Right renal cortex interstitium (tissue), 3 donors: ENCODE measurements at regions not wholly inside any gene's neighbourhood (a gene's known extent, or its start where the extent isn't known, plus 50 kb on each side); places are given as distances from the start of the nearest gene placed in this dataset.

Source experiments
- DNase-seq, 3 donors: peaks; one replicate each; pipeline ENCODE4 v3.0.0-alpha.2; 2013; ENCODE audit warnings: low read depth in 3 of 3, low spot score in 2 of 3

DNA sequence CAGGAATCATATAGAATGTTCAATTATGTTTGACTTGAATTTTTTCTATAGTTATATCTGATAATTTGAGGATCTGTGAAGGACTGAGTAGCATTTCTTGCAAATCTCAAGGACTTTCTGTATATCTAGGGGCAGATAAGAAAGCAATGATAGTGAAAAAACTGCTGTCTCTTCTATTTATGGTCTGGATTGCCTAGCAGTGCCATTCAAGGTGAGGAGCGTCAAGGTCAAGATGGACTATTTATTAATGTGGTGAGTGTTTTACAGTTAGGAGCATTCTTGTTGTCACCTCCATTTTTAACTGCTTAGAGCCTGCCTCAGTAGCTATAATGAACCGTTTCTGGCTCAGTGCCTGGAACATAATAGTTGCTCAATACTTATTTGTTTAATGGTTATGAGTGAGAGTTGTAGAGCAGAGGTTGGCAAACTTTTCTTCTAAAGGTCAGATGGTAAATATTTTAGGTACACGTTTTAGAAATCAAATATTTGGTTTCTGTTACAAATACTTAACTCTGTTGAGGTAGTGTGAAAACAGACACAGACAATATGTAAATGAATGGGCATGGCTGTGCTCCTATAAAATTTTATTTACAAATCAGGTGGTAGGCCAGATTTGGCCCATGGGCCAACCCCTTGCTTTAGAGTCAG is 523.2 kb upstream of the IGFBP7 start:
- DNase-seq: no peak

DNA sequence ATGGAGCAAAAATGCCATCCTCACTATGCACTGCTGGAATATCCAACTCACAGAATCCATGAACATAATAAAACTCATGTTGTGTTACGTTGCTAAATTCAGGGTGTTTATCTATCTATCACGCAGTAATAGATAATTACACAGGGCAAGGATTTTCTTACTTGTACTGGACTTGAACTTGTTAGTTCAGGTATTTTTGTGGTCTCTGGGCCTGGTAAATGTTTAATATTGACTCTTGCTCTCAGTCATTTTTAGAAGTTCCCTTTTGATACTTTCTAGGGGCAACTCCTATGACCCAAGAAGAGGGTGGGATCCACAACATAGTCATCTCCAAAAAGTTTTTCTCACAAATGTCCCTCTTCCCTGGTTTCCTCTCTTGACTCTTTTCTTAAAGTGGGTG is 522.4 kb upstream of the IGFBP7 start:
- no peak for DNase-seq

DNA sequence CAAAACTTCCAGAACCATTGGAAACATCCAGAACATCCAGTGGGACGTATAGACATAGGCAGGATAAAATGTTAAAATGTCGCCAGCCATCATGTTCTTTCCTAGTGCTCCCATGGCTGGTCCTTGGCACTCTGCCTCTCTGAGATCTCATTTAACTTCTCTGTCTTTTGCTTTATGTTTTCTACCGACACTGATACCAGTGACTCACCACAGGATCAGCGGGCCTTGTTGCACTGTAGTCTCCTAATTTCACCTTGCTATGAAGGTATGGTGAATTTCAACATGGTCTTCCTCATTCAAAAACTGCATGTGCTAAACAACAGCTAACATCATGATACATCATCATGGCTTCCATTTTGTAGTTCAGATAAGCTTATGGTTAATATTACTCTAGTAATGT is 521.0 kb upstream of the IGFBP7 start:
- DNase-seq: no peak

DNA sequence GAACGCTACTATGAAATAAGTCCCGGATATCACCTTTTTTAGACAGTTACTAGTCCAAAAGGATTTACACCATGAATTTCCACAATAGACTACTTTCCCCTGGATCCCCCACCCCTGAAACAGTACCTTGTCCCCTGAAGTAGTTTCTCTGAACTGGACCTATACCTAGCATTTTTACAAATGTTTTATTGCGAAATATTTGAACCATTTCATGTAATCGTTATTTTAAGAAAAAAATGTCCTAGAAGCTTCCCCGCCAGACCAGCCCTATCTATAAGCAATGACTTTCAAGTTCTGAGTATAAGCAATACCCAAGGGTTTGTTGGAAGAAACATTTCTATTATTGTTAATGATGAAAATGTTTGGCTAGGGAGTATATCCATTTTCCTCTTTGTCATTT is 517.8 kb upstream of the IGFBP7 start:
- DNase-seq: no peak

DNA sequence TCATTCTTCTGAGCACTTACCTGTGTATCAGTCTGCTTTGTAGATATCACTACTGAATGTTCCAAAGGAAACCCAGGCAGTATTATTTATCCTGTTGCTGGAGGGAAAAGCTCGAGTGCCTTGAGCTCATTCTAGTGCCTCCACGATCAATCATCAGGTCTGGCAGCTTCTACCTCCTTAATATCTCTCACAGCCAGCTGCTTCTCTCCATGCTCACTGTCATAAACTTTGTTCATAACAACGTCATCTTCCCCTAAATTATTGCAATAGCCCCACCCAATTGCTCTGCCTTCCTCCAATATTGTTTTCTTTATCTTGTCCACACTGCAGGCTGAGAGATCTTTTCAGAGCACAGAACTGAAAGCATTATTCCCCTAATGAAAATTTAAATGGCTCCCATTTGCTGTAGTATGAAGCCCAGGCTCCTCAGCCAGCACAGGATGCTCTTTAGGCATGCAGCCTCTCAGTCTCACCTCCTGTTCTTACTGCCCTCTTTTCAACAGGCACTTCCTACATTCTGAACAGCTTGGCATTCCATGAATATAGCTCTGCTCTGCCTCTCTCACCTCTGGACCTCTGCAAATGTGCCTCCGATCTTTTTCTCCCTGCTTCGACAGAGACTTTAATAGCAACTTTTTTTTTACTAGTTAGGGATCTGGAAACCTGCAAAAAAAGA is 504.2 kb upstream of the IGFBP7 start:
- DNase-seq: no peak

DNA sequence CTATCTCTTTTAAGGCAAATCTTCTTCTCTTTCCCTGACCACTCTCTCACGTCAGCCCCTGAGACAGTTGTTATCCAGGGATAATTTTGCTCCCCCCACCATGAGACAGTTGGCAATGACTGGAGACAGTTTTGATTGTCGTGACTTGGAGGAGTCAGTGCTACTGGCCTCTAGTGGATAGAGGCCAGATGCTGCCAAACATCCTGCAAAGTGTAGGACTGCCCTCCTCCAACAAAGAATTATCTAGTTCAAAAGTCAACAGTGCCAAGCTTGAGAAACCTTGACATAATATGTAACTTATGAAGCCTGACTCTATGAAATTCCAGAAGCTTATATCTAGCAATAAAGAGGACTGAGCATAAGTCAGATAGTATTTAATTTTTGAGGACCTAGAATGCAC is 502.1 kb upstream of the IGFBP7 start:
- no peak for DNase-seq

DNA sequence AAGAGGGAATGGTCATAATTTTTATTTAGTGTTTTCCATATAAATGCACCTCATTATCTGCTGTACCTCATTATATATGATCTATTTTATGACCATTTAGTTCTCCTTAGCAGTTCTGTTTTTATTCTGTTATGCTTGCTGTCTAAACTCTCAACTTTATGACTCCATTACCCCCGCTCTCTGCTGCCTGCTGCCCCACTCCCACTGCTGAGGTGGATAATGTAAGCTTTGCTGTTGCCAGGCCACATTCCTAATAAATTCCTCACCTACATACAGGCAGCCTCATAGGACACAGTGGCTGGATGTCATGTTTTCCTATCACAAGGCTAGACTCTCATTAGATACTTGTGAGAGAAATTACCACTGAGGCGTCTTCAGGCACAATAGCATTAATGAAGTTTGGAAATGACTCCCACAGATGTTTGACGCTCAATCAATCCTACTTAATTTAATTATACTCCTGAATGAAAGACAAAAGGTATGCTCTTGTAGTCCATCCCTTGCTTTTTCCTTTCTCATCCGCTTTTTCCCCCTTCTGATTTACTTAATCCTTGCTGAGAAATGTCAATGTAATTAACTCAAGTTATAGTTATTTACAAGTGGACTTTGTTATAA is 497.5 kb upstream of the IGFBP7 start:
- DNase-seq: peak in 2 of 3 donors; percentile 8 to 21

DNA sequence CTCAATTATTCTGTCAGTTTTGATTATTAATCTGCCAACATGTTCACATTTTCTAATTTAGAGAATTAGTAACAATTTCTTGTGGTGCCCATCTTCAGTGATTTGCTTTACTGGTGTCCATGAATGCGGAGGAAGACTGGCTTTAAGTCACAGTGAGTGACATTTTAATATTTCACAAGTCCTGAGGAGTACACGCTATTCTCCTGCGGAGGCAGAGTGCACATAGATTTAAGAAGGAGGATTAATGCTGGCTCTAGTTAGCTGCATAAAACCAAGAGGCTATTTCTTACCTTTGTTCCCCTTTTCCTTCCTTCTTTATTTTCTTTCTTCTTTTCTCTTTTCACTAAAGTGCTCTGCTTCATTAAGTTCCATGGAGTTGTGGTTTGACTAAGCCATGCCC is 495.2 kb upstream of the IGFBP7 start:
- no peak for DNase-seq

DNA sequence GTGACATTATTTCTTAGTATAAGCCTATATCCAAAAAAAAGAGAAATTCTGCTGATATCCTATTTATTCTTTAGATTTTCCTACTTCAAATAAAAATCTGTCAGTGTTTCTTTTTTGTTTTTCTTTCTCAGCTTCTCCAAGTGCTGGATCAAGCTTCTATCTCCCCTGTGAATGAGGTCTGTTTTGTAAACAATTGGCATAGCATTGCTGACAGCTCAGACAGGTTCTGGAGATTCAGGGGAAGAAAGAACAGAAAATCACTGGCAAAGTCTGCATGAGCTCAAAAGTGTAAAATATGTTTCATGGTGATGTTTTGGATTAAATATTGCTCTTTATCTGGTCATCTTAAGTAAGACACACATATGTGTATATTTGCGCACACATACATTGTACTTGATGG is 492.0 kb upstream of the IGFBP7 start:
- DNase-seq: no peak

DNA sequence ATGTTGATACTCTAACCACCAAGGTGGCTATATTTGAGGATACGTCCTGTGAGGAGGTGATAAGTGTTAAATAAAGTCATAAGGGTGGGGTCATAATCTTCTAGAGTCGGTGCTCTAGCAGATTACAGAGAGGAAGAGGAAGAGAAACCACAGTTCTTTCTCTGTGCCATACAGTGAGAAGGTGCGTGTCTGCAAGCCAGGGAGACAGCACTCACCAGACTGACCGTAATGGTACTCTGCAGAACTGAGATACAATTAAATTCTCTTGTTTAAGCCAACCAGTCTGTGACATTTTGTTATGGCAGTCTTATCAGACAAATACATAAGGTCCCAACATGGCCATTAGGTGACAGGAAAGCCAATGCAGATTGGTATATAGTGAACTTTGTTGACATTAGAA is 480.9 kb upstream of the IGFBP7 start:
- no peak for DNase-seq

DNA sequence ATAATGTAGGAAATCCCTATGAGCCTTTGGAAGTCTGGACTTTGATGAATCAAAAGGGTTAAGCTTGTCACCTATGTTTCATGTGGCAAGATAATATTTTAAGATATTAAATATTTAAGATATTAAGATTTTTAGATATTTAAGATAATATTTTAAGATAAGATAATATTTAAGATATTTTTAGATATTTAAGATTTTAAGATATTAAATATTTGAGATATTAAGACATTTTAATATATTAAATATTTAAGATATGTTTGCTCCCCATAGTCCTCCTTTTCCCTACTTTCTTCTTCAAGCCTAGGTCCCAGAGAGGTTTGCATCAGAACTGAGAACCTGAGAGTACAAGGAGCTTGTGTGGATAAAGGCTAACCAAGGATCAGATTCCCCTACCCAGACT is 478.4 kb upstream of the IGFBP7 start:
- no peak for DNase-seq

DNA sequence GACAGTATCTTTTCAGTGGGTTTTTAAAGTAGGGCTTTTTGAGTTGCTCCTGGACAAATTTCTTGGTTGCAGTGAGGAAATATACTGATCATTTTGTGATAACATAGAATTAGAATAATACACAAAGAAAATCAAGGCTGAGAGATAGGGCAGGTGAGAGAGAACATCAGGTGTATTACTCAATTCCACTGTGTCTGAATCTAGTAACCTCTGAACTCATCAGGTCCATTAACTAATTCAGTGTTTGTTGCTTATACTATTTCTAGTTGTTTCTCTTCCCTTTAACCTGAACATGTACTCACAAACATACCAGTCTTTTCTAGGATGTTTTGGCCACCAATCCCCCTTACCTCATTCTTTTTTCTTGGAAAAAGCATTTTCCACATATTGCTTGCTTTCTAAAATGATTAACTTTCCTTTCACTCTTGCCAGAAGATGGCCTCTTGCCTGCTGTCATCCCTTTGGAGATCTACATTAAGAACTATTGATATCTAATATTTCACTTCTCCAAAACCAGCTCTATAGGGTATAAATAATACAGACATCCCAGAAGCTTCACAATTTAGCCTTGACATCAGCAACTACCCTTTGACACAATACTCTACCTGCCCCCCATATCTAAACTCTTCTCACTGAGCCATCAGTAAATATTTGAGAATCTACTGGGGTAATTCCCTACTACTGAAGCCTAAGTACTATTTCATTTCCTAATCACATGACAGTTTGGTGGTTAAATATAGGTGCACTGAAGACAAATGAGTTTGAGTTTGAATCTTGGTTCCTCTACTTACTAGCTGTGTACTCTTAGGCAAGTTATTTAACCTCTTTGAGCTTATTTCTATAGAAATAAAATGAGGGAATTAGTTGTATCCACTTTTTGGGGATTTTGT is 470.8 kb upstream of the IGFBP7 start:
- no peak for DNase-seq

DNA sequence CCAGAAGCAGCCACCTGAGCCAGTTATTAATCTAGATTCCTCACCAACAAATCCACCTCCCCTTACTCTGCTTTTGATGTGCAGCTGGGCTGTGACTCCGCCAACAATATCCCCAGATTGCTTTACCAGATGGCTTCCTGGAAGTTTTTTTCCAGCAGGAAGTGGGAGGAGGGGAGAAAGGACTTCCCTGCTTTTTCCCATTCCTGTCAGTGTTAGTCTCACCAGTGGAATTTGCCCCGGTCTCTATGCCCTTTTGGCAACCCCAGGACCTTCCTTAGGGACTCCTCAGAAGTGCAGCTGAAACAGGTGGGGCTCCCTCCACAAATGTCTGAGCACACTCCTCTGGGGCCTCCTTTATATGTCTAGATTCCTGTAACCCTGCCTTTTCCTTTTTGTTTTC is 465.2 kb upstream of the IGFBP7 start:
- no peak for DNase-seq

DNA sequence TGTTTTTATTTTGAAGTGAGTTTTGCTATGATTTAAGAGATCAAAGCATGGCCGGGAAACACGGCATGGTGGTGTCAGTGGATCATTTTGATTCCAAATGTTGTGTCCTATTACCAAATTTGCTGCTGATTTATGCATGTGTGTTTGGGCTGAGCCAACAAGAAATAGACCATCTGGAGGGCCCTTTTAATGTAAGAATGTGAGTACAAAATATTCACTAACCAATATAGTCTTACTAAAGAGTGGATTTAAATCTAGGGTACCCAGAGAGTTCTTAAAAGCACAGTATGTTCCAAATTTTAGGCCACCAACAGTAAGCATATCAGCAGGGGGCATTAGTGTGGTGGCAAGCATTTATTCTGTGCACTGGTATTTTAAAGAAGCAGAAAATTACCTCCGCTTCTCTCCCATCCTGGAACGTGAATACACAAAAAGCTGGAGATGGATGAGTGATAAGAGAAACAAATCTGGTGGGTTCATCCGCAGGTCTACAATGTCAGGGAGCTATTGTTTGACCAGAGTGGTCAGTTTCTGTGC is 444.4 kb upstream of the IGFBP7 start:
- DNase-seq: no peak

DNA sequence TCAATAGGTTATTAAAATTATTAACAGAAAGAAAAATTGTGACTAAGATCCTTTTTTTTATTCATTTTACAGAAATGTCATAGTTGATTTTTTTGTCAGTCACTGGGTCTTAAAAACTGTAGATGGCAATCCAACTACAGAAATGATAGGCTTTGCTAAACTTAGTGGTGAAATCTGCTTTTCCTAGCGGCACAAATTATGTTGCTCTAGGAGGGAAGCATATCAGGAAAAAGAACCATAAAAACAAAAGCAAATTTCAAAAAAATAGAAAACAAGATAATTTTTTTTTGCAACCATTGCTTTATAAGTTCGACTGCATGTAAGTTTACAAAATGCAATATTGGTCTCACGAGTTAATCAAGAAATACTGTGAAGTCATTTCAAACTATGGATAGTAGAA is 443.5 kb upstream of the IGFBP7 start:
- DNase-seq: no peak

DNA sequence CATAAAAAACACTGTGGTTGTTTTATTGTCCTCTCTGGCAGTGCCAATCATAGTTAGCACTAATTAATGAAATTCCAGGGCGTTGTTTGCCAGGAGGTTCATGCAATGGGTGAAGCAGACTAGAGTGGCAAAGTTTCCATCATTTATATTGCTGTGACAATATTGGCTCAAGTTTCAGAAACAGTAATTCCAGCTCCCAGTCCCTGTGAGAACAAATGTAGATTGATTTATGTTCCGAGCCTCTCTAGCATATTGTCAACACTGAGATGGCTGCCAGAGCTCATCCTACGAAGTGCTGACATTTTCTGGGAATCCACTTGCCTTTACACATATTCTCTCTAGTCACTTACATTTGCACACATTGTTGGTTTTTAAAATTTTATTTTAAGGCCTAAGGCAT is 440.0 kb upstream of the IGFBP7 start:
- DNase-seq: peak in 2 of 3 donors; percentile 34 to 52

DNA sequence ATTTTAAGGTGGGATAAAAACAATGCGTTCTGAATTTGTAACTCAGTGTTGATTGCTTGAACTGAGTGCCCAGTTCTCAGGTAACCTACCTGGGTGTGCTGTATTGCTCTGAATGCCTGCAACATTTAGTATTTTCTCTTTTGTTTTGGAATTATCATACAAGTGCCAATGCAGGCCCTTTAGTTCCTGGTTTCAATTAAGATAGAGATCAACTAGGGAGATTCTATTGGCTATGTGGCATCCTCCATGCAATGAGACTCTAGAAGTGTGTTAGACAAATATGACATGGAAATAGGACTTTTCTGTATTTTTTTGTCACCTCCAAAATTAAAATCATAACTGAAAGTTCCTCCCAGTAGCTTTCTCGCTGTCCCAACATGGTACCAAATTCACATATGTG is 438.7 kb upstream of the IGFBP7 start:
- DNase-seq: no peak

DNA sequence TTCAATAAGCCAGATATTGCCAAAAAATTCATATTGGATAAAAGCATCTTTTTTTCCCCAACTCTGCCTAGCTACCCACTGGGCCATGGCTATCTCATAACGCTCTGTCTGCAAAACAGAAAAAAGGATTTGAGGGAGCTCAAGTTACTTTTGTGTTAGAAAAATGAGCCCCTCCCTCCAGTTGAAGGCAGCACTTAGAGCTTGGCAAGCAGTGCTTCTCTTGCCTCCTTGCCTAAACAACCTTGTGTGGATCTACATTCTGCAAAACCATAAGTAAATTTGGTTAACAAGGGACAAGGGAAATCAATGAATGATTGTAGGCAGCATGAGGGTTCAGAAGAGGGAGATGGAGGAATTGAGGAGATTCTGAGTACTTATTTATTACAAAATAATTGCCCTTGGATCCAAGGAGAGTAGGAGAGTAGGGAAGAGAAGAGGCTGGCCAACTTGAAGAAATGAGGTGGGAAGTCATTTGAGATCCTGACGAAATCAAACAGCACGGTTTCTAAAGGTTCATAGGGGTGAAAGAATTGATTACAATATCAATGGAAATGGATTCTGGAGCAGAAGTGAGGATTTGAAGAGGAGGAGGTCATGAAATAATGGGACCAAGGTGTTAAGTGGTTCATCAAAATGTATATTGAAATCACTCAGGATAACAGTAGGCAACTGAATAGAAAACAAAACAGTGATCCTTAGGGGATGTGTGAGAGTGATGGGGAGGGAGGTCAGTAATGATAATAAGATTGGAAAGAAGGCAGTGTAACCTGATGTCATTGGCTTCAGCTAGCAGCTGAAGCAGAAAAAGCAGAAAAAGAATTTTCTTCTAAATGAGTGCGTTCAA is 434.8 kb upstream of the IGFBP7 start:
- DNase-seq: no peak

DNA sequence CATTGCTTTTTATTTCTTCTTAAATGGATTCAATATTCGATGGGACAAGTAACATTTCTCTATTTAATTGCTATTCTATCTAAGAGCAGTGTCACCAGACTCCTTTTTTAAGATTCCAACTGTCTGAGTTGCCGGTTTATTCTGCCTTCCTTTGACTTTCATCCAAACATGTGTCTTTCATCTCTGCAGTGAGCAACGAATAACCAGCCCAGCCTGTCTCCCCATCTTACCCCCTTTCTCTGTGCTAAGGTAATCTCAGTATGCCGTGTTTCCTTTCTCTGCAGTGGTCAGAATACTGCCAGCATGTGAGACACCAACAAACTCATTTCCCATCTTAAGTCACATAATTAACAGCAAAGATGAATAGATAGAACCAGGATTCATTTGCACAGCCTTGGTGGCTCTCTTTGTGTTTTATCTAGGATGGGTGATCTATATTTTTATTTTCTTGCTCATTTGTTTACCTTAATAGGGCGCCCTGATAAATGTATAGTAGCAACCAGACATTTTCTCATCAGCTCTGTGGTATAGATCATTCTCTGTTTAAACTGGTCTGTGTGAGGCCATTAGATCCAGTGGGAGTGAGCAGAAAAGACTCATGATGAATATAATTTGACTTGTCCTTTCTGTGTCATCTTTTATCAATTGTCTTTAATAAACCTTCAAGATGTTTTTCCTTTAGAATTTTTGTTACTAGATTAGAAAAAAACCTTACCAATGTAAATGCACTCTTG is 394.8 kb upstream of the IGFBP7 start:
- no peak for DNase-seq

DNA sequence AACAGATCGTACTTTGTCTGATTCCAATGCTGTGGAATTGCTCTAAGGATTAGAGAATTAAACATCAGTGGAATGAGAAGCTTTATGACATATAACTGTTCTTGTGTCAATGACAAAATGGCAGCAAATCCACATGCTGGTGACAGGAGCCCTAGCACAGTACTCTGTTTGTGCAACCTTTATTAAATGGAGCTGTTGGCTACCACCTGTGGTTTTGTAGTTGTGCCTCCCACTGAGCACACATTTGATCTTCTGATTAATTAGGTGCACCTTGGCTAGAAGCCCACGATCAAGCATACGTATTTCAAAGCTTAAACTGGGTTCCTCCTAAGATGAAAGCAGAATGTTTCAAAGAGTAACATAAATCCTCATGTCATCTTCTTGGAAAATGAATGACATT is 394.0 kb upstream of the IGFBP7 start:
- no peak for DNase-seq
